Embryonic facial prominence (tissue), 1 donor: ENCODE measurements at regions not wholly inside any gene's neighbourhood (a gene's known extent, or its start where the extent isn't known, plus 50 kb on each side); places are given as distances from the start of the nearest gene placed in this dataset.
"Not testable (repeated sequence)": the region's sequence is repeated elsewhere in the genome, so short reads cannot be mapped to it uniquely, and the experiment has no call there.

Experiments used
- DNase-seq: peaks from one replicate; pipeline ENCODE4 v3.0.0-alpha.2; 2016; ENCODE audit errors: extremely low spot score

DNA sequence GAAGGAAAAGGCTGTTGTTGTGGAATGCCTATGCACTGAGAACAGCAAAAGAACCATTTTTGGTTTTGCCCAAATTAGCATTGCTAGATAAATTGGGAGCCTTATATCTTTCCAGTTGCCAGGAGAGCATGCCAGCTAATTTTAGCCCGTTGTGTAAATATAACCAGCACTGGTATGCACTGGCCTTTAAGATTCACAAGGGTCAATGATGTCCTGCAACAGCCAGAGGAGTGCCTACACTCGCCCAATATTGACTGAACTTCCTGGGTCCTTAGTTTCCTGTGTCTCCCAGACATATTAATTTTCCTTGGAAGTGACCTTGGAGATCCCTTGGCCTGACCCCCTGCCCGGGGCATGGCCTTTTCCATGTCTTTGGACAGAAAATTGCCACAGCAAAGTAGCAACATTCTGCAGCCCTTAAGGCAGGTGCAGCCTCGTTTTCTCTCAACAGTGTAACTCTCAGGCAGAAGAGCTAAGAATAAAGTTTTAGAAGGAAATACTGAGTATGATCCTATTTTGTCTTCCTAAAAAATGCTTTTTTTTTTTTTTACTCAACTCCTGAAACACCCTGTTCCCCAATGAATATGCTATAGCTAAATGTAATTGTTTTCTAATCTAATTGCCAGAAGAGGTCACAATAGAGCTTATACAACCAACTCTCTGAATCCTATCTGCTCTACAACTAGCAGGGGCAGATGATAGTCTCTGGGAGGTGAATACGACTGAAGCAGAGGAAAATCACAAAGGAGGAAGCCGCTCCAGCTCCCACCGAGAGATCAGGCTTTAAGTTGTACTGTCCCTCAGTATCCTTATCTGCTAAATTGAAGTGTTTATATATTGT, 131.9 kb upstream of the PCGF5 start:
- DNase-seq, result no peak

DNA sequence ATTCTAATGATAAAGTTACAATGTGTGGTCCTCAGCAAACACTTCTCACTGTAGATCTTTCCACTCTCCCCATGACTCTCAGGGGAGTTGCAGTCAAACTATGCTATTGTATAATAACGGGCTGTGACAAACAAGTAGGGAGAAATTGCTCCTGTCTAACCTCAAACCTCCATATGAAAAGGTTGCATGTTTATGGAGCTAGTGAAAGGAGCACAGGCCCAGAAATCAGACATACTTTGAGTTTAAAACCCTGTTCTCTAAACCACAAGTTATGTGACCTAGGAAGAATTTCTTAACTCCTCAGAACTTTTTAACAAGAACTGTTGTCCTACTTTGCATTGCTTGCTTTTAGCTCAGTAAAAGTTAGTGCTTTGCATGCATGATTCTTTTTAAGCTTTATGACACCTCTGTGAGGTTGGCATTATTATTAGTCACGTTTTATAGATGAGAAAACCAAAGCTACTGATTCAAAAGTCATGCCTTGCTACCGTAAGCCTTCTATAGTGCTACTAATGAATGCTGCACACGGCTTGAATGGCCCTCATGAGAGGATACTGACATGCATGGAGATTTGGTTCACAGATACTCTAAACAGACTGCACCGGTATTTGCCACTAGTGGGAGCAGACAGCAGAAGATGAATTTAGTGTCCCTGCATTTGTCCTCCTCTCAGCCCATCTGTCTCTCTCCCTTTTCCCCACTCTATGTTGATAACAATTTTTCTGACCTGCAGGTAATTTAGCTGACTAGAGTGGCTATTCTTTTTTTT, 129.5 kb upstream of the PCGF5 start:
- DNase-seq, result no peak

DNA sequence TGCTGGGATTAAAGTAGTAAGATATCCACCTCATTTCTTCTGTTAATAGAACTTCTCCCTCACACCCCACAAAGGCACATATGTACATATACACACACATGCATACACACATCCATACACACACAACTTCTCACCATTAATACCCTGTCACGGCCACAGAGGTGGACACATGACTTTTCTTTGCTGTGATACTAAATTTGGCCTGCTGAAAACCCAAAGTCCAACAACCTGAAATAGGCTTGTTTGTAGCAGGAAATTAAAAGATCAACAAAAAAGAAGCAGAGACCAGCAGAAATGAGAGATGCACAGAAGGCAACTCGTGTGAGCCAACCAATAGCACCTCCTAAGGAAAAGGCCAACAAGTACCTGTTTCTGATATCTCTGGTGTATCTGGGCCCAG, 128.7 kb upstream of the PCGF5 start:
- DNase-seq, result no peak

DNA sequence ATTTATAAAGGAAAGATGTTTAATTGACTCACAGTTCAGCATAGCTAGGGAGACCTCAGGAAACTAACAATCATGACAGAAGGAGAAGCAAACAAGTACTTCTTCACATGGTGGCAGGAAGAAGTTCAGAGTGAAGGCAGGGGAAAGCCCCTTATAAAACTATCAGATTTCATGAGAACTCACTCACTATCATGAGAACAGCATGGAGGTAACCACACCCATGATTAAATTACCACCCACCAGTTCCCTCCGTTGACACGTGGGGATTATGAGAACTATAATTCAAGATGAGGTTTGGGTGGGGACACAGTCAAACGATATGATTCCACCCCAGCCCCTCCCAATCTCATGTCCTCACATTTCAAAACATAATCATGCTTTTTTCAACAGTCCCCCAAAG, 124.2 kb upstream of the PCGF5 start:
- no peak for DNase-seq

DNA sequence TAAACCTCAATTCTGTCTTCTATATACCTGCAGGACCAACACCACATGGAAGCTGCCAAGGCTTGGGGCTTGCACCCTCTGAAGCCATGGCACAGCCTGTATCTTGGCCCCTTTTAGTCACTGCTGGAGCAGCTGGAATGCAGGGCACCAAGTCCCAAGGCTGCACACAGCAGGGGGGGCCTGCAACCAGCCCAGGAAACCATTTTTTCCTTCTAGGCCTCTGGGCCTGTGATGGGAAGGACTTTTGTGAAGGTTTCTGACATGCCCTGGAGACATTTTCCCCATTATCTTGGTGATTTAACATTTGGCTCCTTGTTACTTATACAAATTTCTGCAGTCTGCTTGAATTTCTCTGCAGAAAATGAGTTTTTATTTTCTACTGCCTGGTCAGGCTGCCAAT, 123.2 kb upstream of the PCGF5 start:
- no peak for DNase-seq

DNA sequence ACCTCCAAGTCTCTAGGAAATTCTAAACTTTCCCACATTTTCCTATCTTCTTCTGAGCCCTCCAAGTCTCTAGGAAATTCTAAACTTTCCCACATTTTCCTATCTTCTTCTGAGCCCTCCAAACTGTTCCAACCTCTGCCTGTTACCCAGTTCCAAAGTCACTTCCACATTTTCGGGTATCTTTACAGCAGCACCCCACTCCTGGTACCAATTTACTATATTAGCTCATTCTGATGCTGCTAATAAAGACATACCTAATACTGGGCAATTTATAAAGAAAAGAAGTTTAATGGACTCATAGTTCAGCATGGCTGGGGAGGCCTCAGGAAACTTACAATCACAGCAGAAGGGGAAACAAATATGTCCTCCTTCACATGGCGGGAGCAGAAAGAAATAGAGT, 122.4 kb upstream of the PCGF5 start:
- not testable (repeated sequence) for DNase-seq

DNA sequence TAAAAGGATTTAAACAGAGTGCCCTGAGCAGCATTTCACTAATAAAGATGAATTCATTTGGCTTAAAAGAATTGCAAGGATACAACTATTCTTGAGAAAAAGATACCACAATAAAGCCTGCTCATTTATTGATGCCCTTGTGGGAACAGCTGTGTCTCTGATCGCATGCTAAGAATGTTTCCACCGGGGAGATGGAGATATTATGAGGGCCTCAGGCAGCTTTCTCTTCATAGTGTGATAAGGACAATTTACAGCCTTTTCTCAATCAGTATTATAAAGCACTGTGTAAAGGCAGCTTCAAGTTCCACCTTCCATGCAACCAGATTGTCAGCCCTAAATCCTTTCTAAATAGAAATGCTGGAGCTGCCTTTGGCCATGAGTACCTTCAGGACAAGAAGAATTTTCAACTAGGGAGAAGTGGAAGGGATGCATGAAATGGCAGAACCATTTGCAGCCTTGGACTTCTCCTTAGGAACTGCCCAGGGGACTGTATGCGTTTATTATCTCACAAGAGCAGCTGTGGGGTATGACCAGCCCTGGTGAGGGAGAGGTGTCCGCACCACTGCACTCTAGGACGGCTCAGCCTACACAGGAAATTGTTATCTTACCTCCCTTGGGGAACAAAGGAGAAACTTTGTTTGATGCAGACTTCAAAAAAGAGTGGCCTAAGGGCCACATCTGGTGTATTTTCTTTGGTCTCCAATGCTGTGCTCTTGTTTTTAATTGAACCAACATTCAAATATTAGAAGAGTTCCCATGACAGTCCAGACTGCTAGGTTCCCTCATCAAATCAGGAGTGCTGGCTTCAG, 116.9 kb upstream of the PCGF5 start:
- DNase-seq, result no peak

DNA sequence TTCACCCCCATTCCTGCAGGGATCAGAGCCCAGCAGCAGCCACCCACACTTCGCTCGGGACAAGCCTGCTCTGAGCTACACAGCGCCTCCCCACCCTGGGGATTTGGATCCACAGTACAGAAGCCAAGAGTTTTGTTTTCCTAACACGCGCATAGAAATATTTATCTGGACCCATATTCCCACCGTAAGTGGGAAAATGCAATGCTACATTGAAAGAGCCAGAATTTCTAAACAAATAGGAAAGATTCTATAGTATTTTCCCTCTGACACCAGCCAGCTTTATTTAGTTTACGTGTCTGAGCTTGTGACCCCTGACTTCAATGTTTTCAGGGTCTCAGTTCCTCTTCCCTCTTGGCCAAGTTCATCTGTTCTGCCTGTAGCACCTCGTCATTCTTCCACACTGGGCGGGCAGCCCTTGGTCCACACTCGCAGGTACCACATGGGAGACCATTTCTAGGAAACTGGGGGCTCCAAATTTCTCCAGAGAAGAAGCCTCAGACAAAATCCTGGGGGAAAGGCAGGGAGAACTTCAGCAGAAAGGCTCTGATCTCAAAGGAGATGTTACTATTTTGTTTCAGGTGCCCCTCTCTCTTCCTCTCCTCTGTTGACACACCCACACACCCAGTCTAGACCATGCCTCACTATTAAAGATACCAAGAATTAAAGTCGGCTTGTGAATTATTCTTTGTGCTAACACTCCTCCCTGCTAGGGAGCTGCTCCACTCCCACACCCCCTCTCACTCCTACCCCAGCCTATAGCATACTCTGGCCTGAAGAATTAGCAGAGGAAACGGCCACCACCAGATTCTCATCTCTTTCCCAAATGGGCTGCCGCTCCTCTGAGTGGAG, 116.0 kb upstream of the PCGF5 start:
- no peak for DNase-seq

DNA sequence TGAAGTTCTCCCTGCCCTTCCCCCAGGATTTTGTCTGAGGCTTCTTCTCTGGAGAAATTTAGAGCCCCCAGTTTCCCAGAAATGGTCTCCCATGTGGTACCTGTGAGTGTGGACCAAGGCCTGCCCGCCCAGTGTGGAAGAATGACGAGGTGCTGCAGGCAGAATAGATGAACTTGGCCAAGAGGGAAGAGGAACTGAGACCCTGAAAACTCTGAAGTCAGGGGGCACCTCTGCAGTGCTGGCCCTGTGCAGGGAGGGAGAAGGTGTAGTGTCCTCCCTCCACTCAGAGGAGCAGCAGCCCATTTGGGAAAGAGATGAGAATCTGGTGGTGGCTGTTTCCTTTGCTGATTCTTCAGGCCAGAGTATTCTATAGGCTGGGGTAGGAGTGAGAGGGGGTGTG, 115.2 kb upstream of the PCGF5 start:
- DNase-seq, result no peak

DNA sequence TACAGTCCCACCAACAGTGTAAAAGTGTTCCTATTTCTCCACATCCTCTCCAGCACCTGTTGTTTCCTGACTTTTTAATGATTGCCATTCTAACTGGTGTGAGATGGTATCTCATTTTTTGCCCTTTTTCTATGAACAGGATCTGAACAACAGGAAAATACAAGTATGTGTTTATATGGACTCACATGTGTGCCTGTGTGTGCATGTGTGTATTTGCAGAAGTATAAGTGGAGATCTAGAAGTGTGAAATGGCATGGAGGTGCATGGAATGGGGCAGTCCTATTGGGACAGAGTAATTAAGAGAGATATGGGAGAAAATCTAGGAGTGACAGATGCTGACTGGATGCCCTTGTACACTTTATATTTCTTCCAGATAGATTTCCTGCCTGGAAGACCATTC, 111.6 kb upstream of the PCGF5 start:
- no peak for DNase-seq

DNA sequence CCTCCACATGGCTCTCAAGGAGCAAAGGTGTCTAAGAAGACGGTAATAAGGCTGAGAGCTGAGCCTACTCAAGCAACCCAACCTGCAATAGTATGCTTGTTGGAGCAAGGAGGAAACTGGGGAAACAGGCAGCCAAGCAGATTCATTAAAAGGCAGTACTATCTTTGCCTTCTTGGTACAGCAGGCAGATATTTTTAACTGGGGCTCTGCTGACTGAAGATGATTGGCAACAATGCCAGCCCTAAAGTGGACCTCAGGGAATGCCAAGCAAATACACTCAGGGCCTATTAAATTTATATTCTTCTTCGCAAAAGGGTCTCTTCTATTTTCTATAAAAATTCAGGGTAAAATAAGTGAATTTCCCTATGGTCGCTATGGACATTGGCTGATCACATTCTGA, 109.4 kb upstream of the PCGF5 start:
- DNase-seq, result no peak

DNA sequence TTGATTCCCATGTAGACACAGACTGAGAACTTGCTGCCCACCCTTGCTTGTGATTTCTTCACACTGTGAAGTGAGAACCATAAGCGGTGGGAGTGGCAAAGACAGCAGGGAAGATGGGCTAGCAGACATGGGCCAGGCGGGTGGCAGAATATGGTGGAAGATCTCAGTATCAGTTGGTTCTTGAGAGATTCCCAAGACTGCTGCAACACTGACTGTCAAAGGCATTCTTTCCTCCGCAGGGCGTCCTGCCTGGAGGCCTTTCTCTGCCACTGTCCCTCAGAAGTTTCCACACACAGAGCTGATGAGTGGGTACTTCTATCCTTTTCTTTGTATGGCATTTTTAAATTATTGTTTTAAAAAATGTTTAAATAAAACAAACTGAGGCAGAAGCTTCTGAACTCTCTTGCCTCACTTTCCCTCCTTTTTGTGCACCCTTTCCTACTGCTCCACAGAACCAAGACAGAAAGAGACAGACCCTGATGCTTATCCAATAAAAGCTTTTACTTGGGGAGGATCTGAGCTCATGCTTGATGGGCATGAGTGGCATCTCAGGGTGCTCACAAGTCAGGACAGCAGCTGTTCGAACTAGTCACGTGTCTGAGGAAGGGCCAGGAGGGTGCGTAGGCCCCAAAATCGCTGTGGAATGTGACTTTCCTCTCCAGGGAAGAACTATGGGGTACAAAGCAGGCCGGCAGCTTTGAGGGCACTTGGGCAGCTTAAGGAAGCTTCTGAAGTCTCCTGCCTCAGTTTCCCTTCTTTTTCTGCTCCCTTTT, 104.7 kb upstream of the PCGF5 start:
- DNase-seq, result no peak

DNA sequence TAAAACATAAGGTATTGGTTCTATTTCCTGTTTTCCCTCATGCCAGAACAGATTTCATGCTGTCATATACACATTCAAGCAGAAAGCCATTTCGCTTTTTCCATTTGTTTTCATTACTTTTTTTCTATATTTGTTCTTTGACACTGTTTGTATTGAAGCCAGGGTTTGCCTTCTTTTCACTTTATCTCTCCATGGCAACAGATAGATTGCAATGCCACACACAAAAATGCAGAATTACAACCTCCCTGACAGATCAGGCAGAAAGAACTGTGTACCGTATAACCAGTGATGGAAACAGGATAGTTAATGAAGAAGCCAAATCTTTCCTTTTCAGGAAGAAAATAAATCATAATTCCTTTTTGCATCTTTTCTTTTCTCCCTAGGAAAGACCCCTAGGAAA, 103.0 kb upstream of the PCGF5 start:
- DNase-seq, result no peak

DNA sequence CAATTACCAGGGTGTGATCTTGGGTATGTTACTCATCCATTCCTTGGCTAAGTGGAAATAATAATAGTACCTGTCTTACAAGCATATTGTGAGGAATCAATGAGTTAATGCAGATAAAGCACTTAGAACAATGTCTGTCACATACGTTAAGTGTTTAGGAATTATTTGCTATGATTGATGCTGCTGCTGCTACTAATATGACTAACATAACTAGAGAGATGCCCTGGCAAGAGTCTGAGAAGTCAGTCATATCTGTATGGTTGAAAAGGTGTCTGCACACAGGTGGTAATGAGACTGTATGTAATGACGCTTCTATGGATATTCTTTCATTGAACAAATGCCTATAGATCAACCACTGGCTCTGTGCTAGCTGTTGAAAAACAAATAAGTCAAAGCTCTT, 100.1 kb upstream of the PCGF5 start:
- no peak for DNase-seq

DNA sequence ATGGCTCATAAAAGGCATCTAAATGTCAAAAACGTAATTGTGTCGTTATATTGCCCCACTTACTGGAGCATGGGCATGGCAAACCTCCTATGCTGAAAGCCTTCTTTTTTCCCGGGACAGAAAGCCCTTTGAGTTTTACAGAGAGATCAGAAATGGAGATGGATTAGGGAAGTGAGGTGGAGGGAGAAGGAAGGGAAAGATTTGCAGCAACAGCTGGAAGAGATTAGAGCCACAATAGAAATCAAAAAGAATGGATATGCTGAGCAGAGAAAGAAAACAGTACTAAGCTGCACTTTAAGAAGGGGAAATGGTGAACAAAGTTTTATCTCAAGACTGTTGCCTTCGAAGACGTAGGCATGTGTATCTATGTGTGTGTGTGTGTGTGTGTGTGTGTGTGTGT, 97.2 kb upstream of the PCGF5 start:
- no peak for DNase-seq

DNA sequence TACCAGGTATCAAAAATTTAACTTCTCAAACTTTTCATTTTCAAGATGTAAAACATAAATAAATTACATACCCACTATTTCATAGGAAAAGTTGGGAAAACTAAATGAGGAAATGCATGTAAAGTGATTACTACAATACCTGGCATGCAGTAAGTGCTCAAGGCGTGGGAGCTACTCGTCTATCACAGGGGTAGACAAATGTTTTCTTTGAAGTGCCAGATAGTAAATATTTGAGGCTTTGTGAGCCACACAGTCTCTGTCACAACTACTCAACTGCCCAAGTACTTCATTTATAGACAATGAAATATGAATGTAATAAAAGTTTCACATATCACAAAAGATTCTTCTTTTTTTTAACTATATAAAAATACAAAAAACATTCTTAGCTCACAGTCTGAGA, 96.4 kb upstream of the PCGF5 start:
- no peak for DNase-seq

DNA sequence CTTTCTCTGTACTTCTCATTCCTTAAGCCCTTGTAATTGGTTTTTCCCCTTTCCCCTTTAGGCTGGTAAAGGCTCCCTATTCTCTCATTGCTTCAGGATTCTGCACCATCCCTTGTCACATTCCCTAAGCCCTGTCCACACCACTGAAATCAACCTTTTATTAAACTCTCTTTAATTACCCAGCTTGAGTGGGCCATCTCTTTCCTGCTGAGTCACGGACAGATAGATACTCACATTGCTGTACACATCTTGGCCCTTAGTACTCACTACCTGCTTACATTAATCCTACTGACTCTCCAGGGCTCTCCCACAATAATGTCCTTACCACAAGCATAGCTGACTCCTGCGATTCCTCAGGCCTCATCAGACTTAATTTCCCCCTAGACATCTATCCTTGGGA, 94.0 kb upstream of the PCGF5 start:
- no peak for DNase-seq

DNA sequence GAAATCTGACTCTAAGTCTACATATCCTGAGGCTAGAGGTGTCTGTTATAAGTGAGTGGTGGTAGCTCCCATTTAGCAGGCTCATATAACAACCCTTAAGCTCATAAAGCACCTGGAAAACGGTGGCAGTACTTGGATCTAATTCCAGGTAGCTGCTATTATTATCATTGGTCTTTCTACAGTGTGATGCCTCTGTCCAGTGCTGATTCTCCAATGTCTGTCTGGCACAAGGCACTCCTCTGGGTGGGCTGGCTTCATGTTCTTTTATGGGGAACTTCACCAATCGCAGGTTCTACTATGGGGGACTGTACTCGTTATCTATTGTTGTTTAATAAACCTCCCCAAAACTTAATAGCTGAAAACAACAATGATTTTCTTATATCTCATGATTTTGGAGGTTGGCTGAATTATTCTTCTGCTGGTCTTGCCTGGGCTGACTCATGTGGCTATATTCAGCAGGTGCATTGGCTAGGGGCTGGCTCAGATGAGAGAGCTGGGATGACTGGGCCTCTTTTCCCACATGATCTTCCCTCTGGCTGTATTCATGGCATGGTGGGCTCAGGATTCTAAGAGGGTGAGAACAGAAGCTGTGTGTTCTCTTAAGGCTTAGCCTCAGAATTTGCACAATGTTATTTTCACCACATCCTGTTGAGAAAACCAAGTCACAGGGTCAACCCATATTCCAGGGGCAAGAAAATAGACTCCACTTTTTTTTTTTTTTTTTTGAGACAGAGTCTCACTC, 93.0 kb upstream of the PCGF5 start:
- DNase-seq, result no peak

DNA sequence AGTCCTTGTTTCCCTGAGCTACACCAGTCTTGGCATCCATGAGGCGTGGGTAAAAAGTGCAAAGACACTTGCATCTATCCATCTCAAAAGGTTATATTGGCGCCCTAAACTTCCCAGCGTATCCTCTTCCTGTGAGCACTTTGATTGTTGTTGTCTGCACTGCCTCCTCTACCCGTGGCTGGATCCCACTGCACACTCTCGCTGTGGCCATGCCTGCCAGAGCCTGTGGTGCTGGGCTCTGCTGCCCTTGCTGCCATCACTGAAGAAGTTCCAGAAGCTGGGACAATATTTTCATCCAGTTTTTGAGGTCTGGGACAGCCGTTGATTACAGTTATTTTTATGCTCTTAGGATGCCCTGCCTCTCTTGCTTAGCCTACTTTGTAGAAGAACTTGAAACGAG, 85.3 kb upstream of the PCGF5 start:
- DNase-seq, result no peak

DNA sequence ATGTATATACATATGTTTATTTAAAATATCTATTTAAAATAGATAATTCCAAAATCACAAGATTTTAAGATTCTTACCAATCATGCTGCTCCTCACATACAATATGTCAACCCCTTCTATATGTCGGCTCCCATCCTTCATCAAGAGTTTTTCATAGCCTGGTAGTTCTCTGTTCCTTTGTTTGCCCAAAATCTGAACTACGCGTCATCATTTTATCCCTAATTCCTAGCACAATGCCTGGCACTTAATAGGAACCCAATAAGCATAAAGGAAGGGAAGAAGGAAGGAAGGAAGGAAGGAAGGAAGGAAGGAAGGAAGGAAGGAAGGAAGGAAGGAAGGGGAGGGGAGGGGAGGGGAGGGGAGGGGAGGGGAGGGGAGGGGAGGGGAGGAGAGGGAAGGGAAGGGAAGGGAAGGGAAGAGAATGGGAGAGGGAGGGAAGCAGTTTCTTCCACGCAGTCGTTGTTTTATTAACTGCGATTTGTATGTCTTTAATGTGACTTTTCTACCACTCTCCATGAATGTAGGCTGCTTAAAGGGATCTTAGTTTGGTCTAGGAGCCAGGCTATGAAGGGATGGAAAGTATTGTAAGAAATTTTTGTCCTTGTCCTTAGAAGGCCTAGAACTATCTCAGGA, 83.3 kb upstream of the PCGF5 start:
- no peak for DNase-seq
